ENCODE measurements at regions not wholly inside any gene's neighbourhood (a gene's known extent, or its start where the extent isn't known, plus 50 kb on each side); places are given as distances from the start of the nearest gene placed in this dataset.

DNA sequence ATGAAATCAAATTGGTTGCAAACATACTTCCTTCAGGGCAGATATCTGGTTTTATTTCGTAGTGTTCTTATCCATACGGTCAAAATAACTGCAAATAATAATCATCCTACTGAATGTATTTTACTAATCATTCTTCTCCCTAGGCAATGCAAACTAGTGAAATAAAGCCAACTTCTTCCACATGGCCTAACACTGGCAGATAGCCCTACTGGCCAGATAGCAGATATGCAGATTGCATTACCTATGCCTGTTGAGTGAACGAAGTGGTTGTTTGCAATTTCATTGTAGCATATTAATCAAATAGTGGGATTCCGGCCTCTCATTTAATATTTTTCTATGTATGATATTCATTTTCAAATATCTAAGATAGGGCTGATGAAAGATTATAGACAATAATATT lies 116.2 kb downstream of the CENPF start:
- TF ChIP-seq CTCF (conservative IDR thresholded peaks at IDR 0.05; ENCODE audit: low read depth, low read length) (no peak), EZH2 (IDR thresholded peaks at IDR 0.05; ENCODE audit: borderline replicate concordance, low read depth, low read length, poor library complexity, severe bottlenecking) (no peak)
- Histone ChIP-seq H3K4me3 (ENCODE audit: low read depth, low read length, poor library complexity, severe bottlenecking) (no peak overlapping the region), H3K4me1 (ENCODE audit: insufficient read depth, low read length, poor library complexity, severe bottlenecking) (no peaks in the 10 kb centered on the region), H3K27ac (ENCODE audit: low read depth, low read length, poor library complexity, severe bottlenecking) (no peak overlapping the region), H3K36me3 (ENCODE audit: insufficient read depth, low read length, poor library complexity, severe bottlenecking) (no peaks in the 10 kb centered on the region), H3K27me3 (replicated peaks; ENCODE audit: insufficient read depth, low read depth, low read length, poor library complexity) (peaks cover 28% of the 10 kb centered on the region), H3K9me3 (ENCODE audit: low read depth, low read length, poor library complexity, severe bottlenecking) (no peaks in the 10 kb centered on the region)
- no peak for DNase-seq (ENCODE audit: low spot score)
- BruUV-seq (replicated peaks): no TSS peak
- CTCF ChIA-PET: interaction anchor here (0.7 kb wide), 1 partner anchor 27 kb away, joined by 3 read pairs; no protein-coding TSS in a partner anchor
- POLR2A ChIA-PET (ENCODE audit: low non-redundant PET): no interaction called here
- intact Hi-C loops (cut with micrococcal nuclease; ENCODE audit: unreplicated experiment): no loop called here

DNA sequence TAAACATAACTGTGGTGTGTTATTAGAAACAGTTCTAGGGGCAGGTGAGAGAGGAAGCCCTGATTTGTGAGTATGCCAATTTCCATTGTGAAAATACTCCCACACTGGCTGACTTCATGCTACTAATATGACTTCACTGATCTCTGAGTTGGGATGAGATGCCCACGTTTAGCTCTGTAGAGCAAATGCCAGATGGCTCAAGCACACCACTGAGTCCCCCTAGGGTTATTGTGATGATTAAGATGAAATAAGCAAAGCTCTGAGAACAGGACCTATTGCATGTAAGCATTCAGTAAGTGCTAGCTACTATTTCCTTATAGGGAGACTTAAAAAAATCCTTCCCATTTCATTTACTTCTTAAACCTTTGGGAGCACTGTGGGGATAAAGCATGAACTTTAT lies 117.6 kb downstream of the CENPF start:
- no peak for DNase-seq (ENCODE audit: low spot score)
- H3K27me3 ChIP-seq (replicated peaks; ENCODE audit: insufficient read depth, low read depth, low read length, poor library complexity): peaks cover 22% of the 10 kb centered on the region
- no peak overlapping the region for H3K4me3 ChIP-seq (ENCODE audit: low read depth, low read length, poor library complexity, severe bottlenecking)
- no peaks in the 10 kb centered on the region for H3K4me1 ChIP-seq (ENCODE audit: insufficient read depth, low read length, poor library complexity, severe bottlenecking)
- ChIA-PET POLR2A (ENCODE audit: low non-redundant PET) (no interaction called here), CTCF (no interaction called here)
- no TSS peak for BruUV-seq (replicated peaks)
- TF ChIP-seq CTCF (conservative IDR thresholded peaks at IDR 0.05; ENCODE audit: low read depth, low read length): no peak
- no peak for TF ChIP-seq EZH2 (IDR thresholded peaks at IDR 0.05; ENCODE audit: borderline replicate concordance, low read depth, low read length, poor library complexity, severe bottlenecking)
- H3K36me3 ChIP-seq (ENCODE audit: insufficient read depth, low read length, poor library complexity, severe bottlenecking): no peaks in the 10 kb centered on the region
- no peak overlapping the region for H3K27ac ChIP-seq (ENCODE audit: low read depth, low read length, poor library complexity, severe bottlenecking)
- intact Hi-C loops (cut with micrococcal nuclease; ENCODE audit: unreplicated experiment): no loop called here
- H3K9me3 ChIP-seq (ENCODE audit: low read depth, low read length, poor library complexity, severe bottlenecking): no peaks in the 10 kb centered on the region

DNA sequence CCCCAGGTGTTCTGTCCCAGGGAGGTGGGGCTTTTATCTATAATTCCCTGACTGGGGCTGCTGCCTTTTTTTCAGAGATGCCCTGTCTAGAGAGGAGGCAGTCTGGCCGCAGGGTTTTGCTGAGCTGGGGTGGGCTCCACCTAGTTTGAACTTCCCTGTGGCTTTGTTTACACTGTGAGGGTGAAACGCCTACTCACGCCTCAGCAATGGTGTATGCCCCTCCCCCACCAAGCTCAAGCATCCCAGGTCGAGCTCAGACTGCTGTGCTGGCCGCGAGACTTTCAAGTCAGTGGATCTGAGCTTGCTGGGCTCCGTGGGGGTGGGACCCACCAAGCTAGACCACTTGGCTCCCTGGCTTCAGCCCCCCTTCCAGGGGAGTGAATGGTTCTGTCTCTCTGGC lies 124.3 kb downstream of the CENPF start:
- TF ChIP-seq CTCF (conservative IDR thresholded peaks at IDR 0.05; ENCODE audit: low read depth, low read length) (no peak), EZH2 (IDR thresholded peaks at IDR 0.05; ENCODE audit: borderline replicate concordance, low read depth, low read length, poor library complexity, severe bottlenecking) (no peak)
- Histone ChIP-seq H3K36me3 (ENCODE audit: insufficient read depth, low read length, poor library complexity, severe bottlenecking) (no peaks in the 10 kb centered on the region), H3K4me3 (ENCODE audit: low read depth, low read length, poor library complexity, severe bottlenecking) (no peak overlapping the region), H3K27me3 (replicated peaks; ENCODE audit: insufficient read depth, low read depth, low read length, poor library complexity) (peaks cover 23% of the 10 kb centered on the region), H3K27ac (ENCODE audit: low read depth, low read length, poor library complexity, severe bottlenecking) (no peak overlapping the region), H3K9me3 (ENCODE audit: low read depth, low read length, poor library complexity, severe bottlenecking) (no peaks in the 10 kb centered on the region), H3K4me1 (ENCODE audit: insufficient read depth, low read length, poor library complexity, severe bottlenecking) (no peaks in the 10 kb centered on the region)
- CTCF ChIA-PET: no interaction called here
- DNase-seq (ENCODE audit: low spot score): no peak
- intact Hi-C loops (cut with micrococcal nuclease; ENCODE audit: unreplicated experiment): no loop called here
- BruUV-seq (replicated peaks): no TSS peak
- POLR2A ChIA-PET (ENCODE audit: low non-redundant PET): no interaction called here
